MM.1S (cell line): ENCODE measurements at regions not wholly inside any gene's neighbourhood (a gene's known extent, or its start where the extent isn't known, plus 50 kb on each side); places are given as distances from the start of the nearest gene placed in this dataset.
"Not testable (repeated sequence)": the region's sequence is repeated elsewhere in the genome, so short reads cannot be mapped to it uniquely, and the experiment has no call there.

ENCODE experiments used
- DNase-seq: peaks from one replicate; pipeline ENCODE4 v3.0.0-alpha.2; 2015
- H2AFZ ChIP-seq: fragments of 300-600 bp; sonication (generic); 2 replicates; pipeline ENCODE4 v1.6.0; 2016; ENCODE audit warnings: antibody characterized with exemption, low read length
- H3F3A ChIP-seq: fragments of 300-600 bp; sonication (generic); 2 replicates; pipeline ENCODE4 v1.6.1; 2016; ENCODE audit warnings: mild to moderate bottlenecking, antibody characterized with exemption, low read length, moderate library complexity, mixed read lengths; ENCODE audit not compliant: insufficient read depth
- H3K27ac ChIP-seq: fragments of 300-600 bp; sonication (generic); 2 replicates; pipeline ENCODE4 v1.5.1; 2016; ENCODE audit warnings: mild to moderate bottlenecking, low read length
- H3K27me3 ChIP-seq: fragments of 300-600 bp; sonication (generic); replicated peaks from 2 replicates; pipeline ENCODE4 v1.6.0; 2016; ENCODE audit warnings: low read length; ENCODE audit not compliant: insufficient read depth
- H3K36me3 ChIP-seq: fragments of 300-600 bp; sonication (generic); replicated peaks from 2 replicates; pipeline ENCODE4 v1.6.1; 2016; ENCODE audit warnings: mild to moderate bottlenecking, low read length, mixed read lengths; ENCODE audit not compliant: insufficient read depth
- H3K4me1 ChIP-seq: fragments of 300-600 bp; sonication (generic); 2 replicates; pipeline ENCODE4 v1.6.1; 2016; ENCODE audit warnings: low read length, mixed read lengths
- H3K4me2 ChIP-seq: fragments of 300-600 bp; sonication (generic); 2 replicates; pipeline ENCODE4 v1.6.0; 2016; ENCODE audit warnings: low read depth, low read length
- H3K4me3 ChIP-seq: fragments of 300-600 bp; sonication (generic); 2 replicates; pipeline ENCODE4 v1.5.1; 2016; ENCODE audit warnings: low read length, mixed read lengths
- H3K79me2 ChIP-seq: fragments of 300-600 bp; sonication (generic); 2 replicates; pipeline ENCODE4 v1.6.1; 2016; ENCODE audit warnings: mixed run types, low read length, mixed read lengths
- H3K9ac ChIP-seq: fragments of 300-600 bp; sonication (generic); 2 replicates; pipeline ENCODE4 v1.6.1; 2016; ENCODE audit warnings: low read length, mixed read lengths
- H3K9me2 ChIP-seq: fragments of 300-600 bp; sonication (generic); replicated peaks from 2 replicates; pipeline ENCODE4 v1.6.1; 2016; ENCODE audit warnings: mild to moderate bottlenecking, low read length, mixed read lengths; ENCODE audit not compliant: insufficient read depth
- H3K9me3 ChIP-seq: fragments of 300-600 bp; sonication (generic); replicated peaks from 2 replicates; pipeline ENCODE4 v1.6.1; 2016; ENCODE audit warnings: mild to moderate bottlenecking, low read length, mixed read lengths; ENCODE audit not compliant: insufficient read depth
- H4K20me1 ChIP-seq: fragments of 300-600 bp; sonication (generic); 2 replicates; pipeline ENCODE4 v1.6.1; 2016; ENCODE audit warnings: mild to moderate bottlenecking, low read length, moderate library complexity, mixed read lengths; ENCODE audit not compliant: insufficient read depth
- EZH2 ChIP-seq: fragments of 300-600 bp; sonication (generic); optimal IDR thresholded peaks from 2 replicates; pipeline ENCODE3; 2017; ENCODE audit warnings: low read depth, mild to moderate bottlenecking, antibody characterized with exemption, low read length, mixed read lengths
- EZH2phosphoT487 ChIP-seq: fragments of 300-600 bp; sonication (generic); IDR thresholded peaks from 2 replicates; pipeline ENCODE4 v1.6.1; 2018; ENCODE audit warnings: antibody characterized with exemption, low read length
- TF ChIP-seq, protein P1 (sequence below): fragments of 300-600 bp; sonication (generic); IDR thresholded peaks from 2 replicates; pipeline ENCODE4 v1.5.1; 2016; ENCODE audit warnings: antibody characterized with exemption, low read length, mixed read lengths

DNA sequence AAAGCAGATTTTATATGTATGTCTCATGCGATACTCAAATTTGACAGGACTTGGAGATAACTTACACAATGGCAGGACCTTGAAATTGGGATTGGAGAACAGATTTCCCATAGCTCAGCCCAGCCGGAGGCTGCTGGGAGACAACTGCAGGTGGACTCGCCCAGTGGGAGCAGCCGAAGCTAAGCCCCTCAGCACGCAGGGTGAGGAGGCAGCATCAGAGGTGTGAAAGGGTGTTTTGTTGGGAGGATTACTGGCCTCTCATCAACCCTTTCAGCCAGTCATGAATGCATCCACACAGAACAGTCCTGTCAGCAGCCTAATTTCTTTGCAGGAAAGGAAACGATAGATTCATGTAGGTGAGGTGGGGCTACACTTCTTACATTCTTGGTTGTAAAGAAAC, 110.4 kb upstream of the DYNAP start:
- H3K79me2 ChIP-seq, result no peaks in the 10 kb centered on the region
- H4K20me1 ChIP-seq, result no peaks in the 10 kb centered on the region
- H3K9me2 ChIP-seq, result no peaks in the 10 kb centered on the region
- H3K27ac ChIP-seq, result no peak overlapping the region
- H3K4me1 ChIP-seq, result no peaks in the 10 kb centered on the region
- no peaks in the 10 kb centered on the region for H3K9me3 ChIP-seq
- no peak overlapping the region for H3K9ac ChIP-seq
- H2AFZ ChIP-seq, result no peak overlapping the region
- no peak overlapping the region for H3K4me3 ChIP-seq
- no peak for DNase-seq
- no peaks in the 10 kb centered on the region for H3F3A ChIP-seq
- no peak overlapping the region for H3K4me2 ChIP-seq
- H3K36me3 ChIP-seq, result no peaks in the 10 kb centered on the region
- TF ChIP-seq EZH2phosphoT487 (no peak), EZH2 (no peak)
- TF ChIP-seq, protein P1, sequence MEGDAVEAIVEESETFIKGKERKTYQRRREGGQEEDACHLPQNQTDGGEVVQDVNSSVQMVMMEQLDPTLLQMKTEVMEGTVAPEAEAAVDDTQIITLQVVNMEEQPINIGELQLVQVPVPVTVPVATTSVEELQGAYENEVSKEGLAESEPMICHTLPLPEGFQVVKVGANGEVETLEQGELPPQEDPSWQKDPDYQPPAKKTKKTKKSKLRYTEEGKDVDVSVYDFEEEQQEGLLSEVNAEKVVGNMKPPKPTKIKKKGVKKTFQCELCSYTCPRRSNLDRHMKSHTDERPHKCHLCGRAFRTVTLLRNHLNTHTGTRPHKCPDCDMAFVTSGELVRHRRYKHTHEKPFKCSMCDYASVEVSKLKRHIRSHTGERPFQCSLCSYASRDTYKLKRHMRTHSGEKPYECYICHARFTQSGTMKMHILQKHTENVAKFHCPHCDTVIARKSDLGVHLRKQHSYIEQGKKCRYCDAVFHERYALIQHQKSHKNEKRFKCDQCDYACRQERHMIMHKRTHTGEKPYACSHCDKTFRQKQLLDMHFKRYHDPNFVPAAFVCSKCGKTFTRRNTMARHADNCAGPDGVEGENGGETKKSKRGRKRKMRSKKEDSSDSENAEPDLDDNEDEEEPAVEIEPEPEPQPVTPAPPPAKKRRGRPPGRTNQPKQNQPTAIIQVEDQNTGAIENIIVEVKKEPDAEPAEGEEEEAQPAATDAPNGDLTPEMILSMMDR, result no peak
- H3K27me3 ChIP-seq, result no peaks in the 10 kb centered on the region

DNA sequence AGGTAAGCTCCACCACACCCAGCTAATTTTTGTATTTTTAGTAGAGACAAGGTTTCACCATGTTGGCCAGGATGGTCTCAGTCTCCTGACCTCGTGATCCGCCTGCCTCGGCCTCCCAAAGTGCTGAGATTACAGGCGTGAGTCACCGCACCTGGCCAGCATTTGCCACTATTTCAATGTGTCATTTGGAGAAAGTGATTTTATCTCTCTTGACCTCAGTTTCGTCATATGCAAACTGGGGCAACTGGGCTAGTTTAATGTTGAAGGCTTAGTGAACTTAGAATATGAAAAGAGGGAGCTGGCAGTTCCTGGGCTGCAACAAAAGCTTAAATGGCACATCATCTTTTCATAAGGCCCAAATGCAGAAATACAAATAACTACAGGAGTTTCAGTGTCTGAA, 88.6 kb upstream of the DYNAP start:
- DNase-seq, H4K20me1 ChIP-seq, H3K4me1 ChIP-seq, H3K9me2 ChIP-seq, H2AFZ ChIP-seq, H3K36me3 ChIP-seq, H3K27ac ChIP-seq, H3K79me2 ChIP-seq, H3K4me3 ChIP-seq, H3K9ac ChIP-seq, H3K9me3 ChIP-seq, H3F3A ChIP-seq, H3K27me3 ChIP-seq, H3K4me2 ChIP-seq: not testable (repeated sequence)

- no peaks in the 10 kb centered on the region for H3F3A ChIP-seq
- H3K4me3 ChIP-seq, result no peak overlapping the region
- no peak overlapping the region for H2AFZ ChIP-seq
- H3K36me3 ChIP-seq, result no peaks in the 10 kb centered on the region
- DNase-seq, result no peak
- H3K79me2 ChIP-seq, result no peaks in the 10 kb centered on the region
- no peaks in the 10 kb centered on the region for H3K9me2 ChIP-seq
- H3K4me1 ChIP-seq, result no peaks in the 10 kb centered on the region
- no peak overlapping the region for H3K9ac ChIP-seq
- H3K4me2 ChIP-seq, result no peak overlapping the region
- H3K9me3 ChIP-seq, result no peaks in the 10 kb centered on the region
- no peak overlapping the region for H3K27ac ChIP-seq
- TF ChIP-seq EZH2, result no peak
- H3K27me3 ChIP-seq, result no peaks in the 10 kb centered on the region
- H4K20me1 ChIP-seq, result no peaks in the 10 kb centered on the region
These were observed 87.7 kb upstream of the DYNAP start for GRCh38 chr18:54503131-54503894.

GRCh38 chr18:54506516-54507261, 84.4 kb upstream of the DYNAP start:
- H3K9me2 ChIP-seq, result no peaks in the 10 kb centered on the region
- H3K27me3 ChIP-seq, result no peaks in the 10 kb centered on the region
- no peak overlapping the region for H3K27ac ChIP-seq
- no peaks in the 10 kb centered on the region for H3K9me3 ChIP-seq
- H3K36me3 ChIP-seq, result no peaks in the 10 kb centered on the region
- no peak for DNase-seq
- no peak overlapping the region for H3K4me3 ChIP-seq
- H3K9ac ChIP-seq, result no peak overlapping the region
- no peaks in the 10 kb centered on the region for H3K4me1 ChIP-seq
- H3K4me2 ChIP-seq, result no peak overlapping the region
- no peaks in the 10 kb centered on the region for H3K79me2 ChIP-seq
- no peaks in the 10 kb centered on the region for H3F3A ChIP-seq
- TF ChIP-seq, protein P1, result no peak
- TF ChIP-seq EZH2 (no peak), EZH2phosphoT487 (no peak)
- no peak overlapping the region for H2AFZ ChIP-seq
- H4K20me1 ChIP-seq, result no peaks in the 10 kb centered on the region
